ENCODE measurements at regions not wholly inside any gene's neighbourhood (a gene's known extent, or its start where the extent isn't known, plus 50 kb on each side); places are given as distances from the start of the nearest gene placed in this dataset.

- Histone ChIP-seq H3K4me1 (peaks cover 0 to 16% (median 8%) of the 10 kb centered on the region in 4 donors), H3K27me3 (no peaks in the 10 kb centered on the region), H3K36me3 (no peaks in the 10 kb centered on the region), H3K9me3 (no peaks in the 10 kb centered on the region), H3K4me3 (no peak overlapping the region), H3K27ac (no peak overlapping the region)
- no peak for DNase-seq
- intact Hi-C loops (cut with DNase I; ENCODE audit: low total_unique reads) = no loop called here
- TF ChIP-seq POLR2A (IDR thresholded peaks at IDR 0.05) (no peak), POLR2AphosphoS5 (IDR thresholded peaks at IDR 0.05) (no peak), EP300 (IDR thresholded peaks at IDR 0.05) (no peak)
- TF ChIP-seq, protein P1, sequence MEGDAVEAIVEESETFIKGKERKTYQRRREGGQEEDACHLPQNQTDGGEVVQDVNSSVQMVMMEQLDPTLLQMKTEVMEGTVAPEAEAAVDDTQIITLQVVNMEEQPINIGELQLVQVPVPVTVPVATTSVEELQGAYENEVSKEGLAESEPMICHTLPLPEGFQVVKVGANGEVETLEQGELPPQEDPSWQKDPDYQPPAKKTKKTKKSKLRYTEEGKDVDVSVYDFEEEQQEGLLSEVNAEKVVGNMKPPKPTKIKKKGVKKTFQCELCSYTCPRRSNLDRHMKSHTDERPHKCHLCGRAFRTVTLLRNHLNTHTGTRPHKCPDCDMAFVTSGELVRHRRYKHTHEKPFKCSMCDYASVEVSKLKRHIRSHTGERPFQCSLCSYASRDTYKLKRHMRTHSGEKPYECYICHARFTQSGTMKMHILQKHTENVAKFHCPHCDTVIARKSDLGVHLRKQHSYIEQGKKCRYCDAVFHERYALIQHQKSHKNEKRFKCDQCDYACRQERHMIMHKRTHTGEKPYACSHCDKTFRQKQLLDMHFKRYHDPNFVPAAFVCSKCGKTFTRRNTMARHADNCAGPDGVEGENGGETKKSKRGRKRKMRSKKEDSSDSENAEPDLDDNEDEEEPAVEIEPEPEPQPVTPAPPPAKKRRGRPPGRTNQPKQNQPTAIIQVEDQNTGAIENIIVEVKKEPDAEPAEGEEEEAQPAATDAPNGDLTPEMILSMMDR (IDR thresholded peaks at IDR 0.05) = no peak
- 85 to 95% (median 87%) methylated on average over 1 of the region's 1 CpG for WGBS, 5 donors
Observed at GRCh38 chr2:207243601-207244000, 77.9 kb upstream of the KLF7 start.

DNA sequence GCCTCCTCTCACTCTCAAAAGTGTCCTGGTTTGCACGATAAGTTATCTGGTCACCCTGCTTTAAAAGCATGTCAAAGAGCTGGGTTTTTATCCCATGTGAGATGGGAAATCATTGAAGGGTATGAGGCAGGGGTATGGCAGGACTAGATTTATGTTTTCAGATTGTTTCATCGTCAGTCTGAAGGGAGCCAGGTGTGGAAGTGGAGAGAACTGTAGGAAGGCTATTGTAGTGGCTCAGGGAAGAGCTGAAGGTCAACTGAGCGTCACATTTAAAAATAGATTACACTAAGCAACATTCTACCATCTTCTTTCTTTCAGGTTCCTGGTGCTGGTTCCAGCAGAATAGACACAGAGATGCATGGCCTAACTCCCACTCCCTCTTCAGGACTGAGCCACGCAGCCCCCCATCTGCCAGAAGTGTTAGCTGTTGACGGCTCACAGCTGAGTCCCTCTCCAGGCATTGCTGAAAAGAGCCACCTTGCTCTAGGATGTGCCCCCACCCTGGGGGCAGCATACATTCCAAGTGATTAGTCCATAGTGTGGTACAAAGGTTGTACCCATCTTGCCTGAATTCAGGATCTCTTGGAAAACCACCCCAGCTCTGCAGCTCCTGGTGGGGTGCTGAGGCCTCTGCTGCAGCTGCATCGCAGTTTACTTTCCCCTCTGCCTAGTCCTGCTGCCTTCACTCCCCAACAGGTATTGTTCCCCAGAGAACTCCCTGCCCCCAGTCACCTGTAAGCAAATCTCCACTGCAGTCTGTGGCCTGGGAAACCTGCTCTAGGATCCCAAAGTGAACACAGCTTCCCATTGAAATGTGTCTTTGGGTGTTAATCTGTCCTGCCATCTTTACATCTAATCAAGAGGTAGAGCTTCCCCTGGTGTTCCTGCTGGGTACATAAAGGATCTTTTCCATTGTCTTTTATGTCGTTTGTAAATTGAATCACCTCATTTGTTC is 79.5 kb upstream of the KLF7 start:
- H3K36me3 ChIP-seq = no peaks in the 10 kb centered on the region
- WGBS, 5 donors = 68 to 76% (median 70%) methylated on average over 7 of the region's 7 CpGs

DNA sequence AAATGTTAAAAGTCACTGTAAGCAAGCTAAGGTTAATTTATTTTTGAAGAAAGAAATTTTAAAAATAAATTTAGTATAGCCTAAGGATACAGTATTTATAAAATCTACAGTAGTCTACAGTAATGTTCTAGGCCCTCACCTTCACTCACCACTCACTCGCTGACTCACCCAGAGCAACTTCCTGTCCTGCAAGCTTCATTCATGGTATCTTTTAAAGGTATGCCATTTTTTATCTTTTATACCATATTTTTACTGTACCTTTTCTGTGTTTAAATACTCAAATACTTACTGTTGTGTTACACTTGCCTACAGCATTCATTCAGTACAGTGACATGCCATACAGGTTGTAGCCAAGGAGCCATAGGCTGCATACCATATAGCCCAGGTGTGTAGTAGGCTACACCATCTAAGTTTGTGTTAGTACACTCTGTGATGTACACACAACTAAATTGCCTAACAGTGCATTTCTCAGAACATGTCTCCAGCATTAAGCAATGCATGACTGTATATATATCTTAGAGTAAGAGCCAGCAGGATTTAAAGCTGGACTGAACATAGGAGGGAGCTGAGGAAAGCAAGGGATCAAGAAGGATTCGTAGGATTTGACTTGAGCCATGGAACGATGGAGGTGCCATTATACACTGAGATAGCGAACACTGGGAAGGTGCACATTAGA is 83.1 kb upstream of the KLF7 start:
- H3K27ac ChIP-seq = no peak overlapping the region
- H3K4me3 ChIP-seq = no peak overlapping the region
- no peaks in the 10 kb centered on the region for H3K27me3 ChIP-seq
- peaks cover 0 to under 1% (median 0%) of the 10 kb centered on the region in 4 donors for H3K4me1 ChIP-seq
- no peak for TF ChIP-seq POLR2A (IDR thresholded peaks at IDR 0.05)
- TF ChIP-seq POLR2AphosphoS5 (IDR thresholded peaks at IDR 0.05) = no peak
- no peak for TF ChIP-seq EP300 (IDR thresholded peaks at IDR 0.05)
- intact Hi-C loops (cut with DNase I; ENCODE audit: low total_unique reads) = no loop called here
- no peak for DNase-seq
- no peaks in the 10 kb centered on the region for H3K36me3 ChIP-seq
- no peaks in the 10 kb centered on the region for H3K9me3 ChIP-seq
- WGBS, 5 donors = 90 to 96% (median 93%) methylated on average over 4 of the region's 4 CpGs

More for the DNA sequence above, 79.5 kb upstream of the KLF7 start:
- Histone ChIP-seq H3K9me3 (no peaks in the 10 kb centered on the region), H3K27ac (no peak overlapping the region), H3K4me3 (no peak overlapping the region), H3K27me3 (no peaks in the 10 kb centered on the region), H3K4me1 (peaks cover 0 to under 1% (median under 1%) of the 10 kb centered on the region in 4 donors)
- intact Hi-C loops (cut with DNase I; ENCODE audit: low total_unique reads) = no loop called here
- TF ChIP-seq POLR2A (IDR thresholded peaks at IDR 0.05) (no peak), EP300 (IDR thresholded peaks at IDR 0.05) (no peak), POLR2AphosphoS5 (IDR thresholded peaks at IDR 0.05) (no peak)
- TF ChIP-seq, protein P1 (IDR thresholded peaks at IDR 0.05) = no peak
- no peak for DNase-seq

- intact Hi-C loops (cut with DNase I; ENCODE audit: low total_unique reads) = no loop called here
- H3K36me3 ChIP-seq = no peaks in the 10 kb centered on the region
- 87 to 96% (median 94%) methylated on average over 2 to 4 of the region's 4 CpGs for WGBS, 5 donors
- peaks cover 0 to 18% (median 10%) of the 10 kb centered on the region in 4 donors for H3K4me1 ChIP-seq
- TF ChIP-seq EP300 (IDR thresholded peaks at IDR 0.05) (no peak), POLR2AphosphoS5 (IDR thresholded peaks at IDR 0.05) (no peak), POLR2A (IDR thresholded peaks at IDR 0.05) (no peak)
- TF ChIP-seq, protein P1 (IDR thresholded peaks at IDR 0.05) = no peak
- no peak for DNase-seq
- H3K27ac ChIP-seq = no peak overlapping the region
- H3K4me3 ChIP-seq = no peak overlapping the region
- H3K27me3 ChIP-seq = no peaks in the 10 kb centered on the region
- H3K9me3 ChIP-seq = no peaks in the 10 kb centered on the region
Observed at GRCh38 chr2:207251022-207251421, 85.3 kb upstream of the KLF7 start.

Measured in stomach (tissue), 8 donors.